WTC11 (cell line): ENCODE measurements at regions not wholly inside any gene's neighbourhood (a gene's known extent, or its start where the extent isn't known, plus 50 kb on each side); places are given as distances from the start of the nearest gene placed in this dataset.

Experiments
- ATAC-seq: fragments of 200-7000 bp; cut with Tn5 transposase; 2 replicates; pipeline ENCODE4 v1.10.0; 2021; ENCODE audit warnings: mild to moderate bottlenecking, moderate library complexity
- CTCF ChIA-PET: fragments of 300-600 bp; sonication (Branson Sonifier 250); formaldehyde crosslinking; loops from one replicate; lab custom pipeline; 2021; ENCODE audit warnings: antibody characterized with exemption; lab: Charles Lee
- POLR2A ChIA-PET: fragments of 350-600 bp; sonication (Branson Sonifier 250); formaldehyde crosslinking; loops from one replicate; lab custom pipeline; 2021; ENCODE audit warnings: antibody characterized with exemption; lab: Charles Lee
- DNase-seq: peaks from one replicate; pipeline ENCODE4 v3.0.0; 2021; ENCODE audit warnings: low spot score
- H3K27ac Mint-ChIP-seq: 2 replicates; pipeline ENCODE4 v1.8.0; 2021; ENCODE audit warnings: mixed read lengths
- H3K27me3 Mint-ChIP-seq: 2 replicates; pipeline ENCODE4 v1.8.0; 2021; ENCODE audit warnings: low read depth, mild to moderate bottlenecking, moderate library complexity, mixed read lengths
- H3K36me3 Mint-ChIP-seq: 2 replicates; pipeline ENCODE4 v1.8.0; 2021; ENCODE audit warnings: mixed read lengths
- H3K4me1 Mint-ChIP-seq: 2 replicates; pipeline ENCODE4 v1.8.0; 2022; ENCODE audit warnings: mixed read lengths
- H3K4me3 Mint-ChIP-seq: 2 replicates; pipeline ENCODE4 v1.8.0; 2021; ENCODE audit warnings: mild to moderate bottlenecking, moderate library complexity, mixed read lengths
- H3K9me3 Mint-ChIP-seq: 2 replicates; pipeline ENCODE4 v1.8.0; 2021; ENCODE audit warnings: mixed read lengths
- NFATC4 ChIP-seq: fragments of 250-450 bp; sonication (Bioruptor Pico); IDR thresholded peaks from 2 replicates; pipeline ENCODE4 v1.9.0; 2021; ENCODE audit warnings: mild to moderate bottlenecking
- RORB ChIP-seq: fragments of 250-450 bp; sonication (Bioruptor Pico); IDR thresholded peaks from 2 replicates; pipeline ENCODE4 v1.9.0; 2021; ENCODE audit warnings: mild to moderate bottlenecking
- SMAD4 ChIP-seq: sonication (generic); formaldehyde crosslinking; IDR thresholded peaks from 2 replicates; pipeline ENCODE4 v1.8.0; 2022; ENCODE audit warnings: mild to moderate bottlenecking, missing genetic modification reagents
- SP1 ChIP-seq: sonication (generic); formaldehyde crosslinking; conservative IDR thresholded peaks from 2 replicates; pipeline ENCODE4 v1.8.1; 2022; ENCODE audit warnings: missing genetic modification reagents
- ZNF317 ChIP-seq: sonication (generic); formaldehyde crosslinking; IDR thresholded peaks from 2 replicates; pipeline ENCODE4 v1.8.1; 2023; ENCODE audit warnings: low read depth, mild to moderate bottlenecking, moderate library complexity, missing genetic modification reagents, borderline replicate concordance
- TF ChIP-seq, protein P1 (sequence below): sonication (generic); formaldehyde crosslinking; IDR thresholded peaks from 2 replicates; pipeline ENCODE4 v1.8.1; 2022; ENCODE audit warnings: mild to moderate bottlenecking, moderate library complexity, missing genetic modification reagents
- TF ChIP-seq, protein P2 (sequence below): sonication (generic); formaldehyde crosslinking; IDR thresholded peaks from 2 replicates; pipeline ENCODE4 v1.8.1; 2022; ENCODE audit warnings: missing genetic modification reagents, borderline replicate concordance
- TF ChIP-seq, protein P3 (sequence below): sonication (generic); formaldehyde crosslinking; IDR thresholded peaks from 2 replicates; pipeline ENCODE4 v1.8.1; 2022; ENCODE audit warnings: low read depth, missing genetic modification reagents, borderline replicate concordance
- TF ChIP-seq, protein P4 (sequence below): fragments of 250-450 bp; sonication (Bioruptor Pico); conservative IDR thresholded peaks from 2 replicates; pipeline ENCODE4 v1.9.0; 2021; ENCODE audit warnings: mild to moderate bottlenecking
- TF ChIP-seq, protein P5 (sequence below): sonication (generic); formaldehyde crosslinking; IDR thresholded peaks from 2 replicates; pipeline ENCODE4 v1.8.1; 2023; ENCODE audit warnings: mild to moderate bottlenecking, missing genetic modification reagents, moderate library complexity
- TF ChIP-seq, protein P6 (sequence below): sonication (generic); formaldehyde crosslinking; IDR thresholded peaks from 2 replicates; pipeline ENCODE4 v1.8.0; 2022; ENCODE audit warnings: missing genetic modification reagents
- TF ChIP-seq, protein P7 (sequence below): sonication (generic); formaldehyde crosslinking; conservative IDR thresholded peaks from 2 replicates; pipeline ENCODE4 v1.8.1; 2023; ENCODE audit warnings: mild to moderate bottlenecking, low read depth, missing genetic modification reagents, moderate library complexity

DNA sequence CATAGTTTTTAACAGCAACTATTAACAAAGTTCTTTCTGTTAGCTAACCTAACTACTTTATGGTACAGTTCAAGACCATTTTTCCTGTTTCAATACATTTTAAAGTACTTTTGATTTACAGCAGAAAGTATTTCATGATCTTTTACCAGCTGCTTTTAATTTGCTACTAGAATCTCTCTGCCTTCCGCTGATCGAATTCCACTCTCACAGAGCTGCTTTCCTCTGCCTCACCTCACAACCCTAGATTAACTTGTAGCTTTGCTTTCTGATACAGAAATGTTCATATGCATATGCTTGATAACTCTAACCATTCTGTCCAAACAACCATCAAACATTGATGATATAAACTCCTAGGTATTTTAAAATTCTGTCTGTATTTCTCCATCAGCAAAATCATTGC is 463.2 kb upstream of the ZEB2 start:
- H3K36me3 Mint-ChIP-seq = peaks cover 24% of the 10 kb centered on the region
- no peak overlapping the region for H3K27ac Mint-ChIP-seq
- peaks cover 30% of the 10 kb centered on the region for H3K9me3 Mint-ChIP-seq
- H3K4me3 Mint-ChIP-seq = no peak overlapping the region
- TF ChIP-seq, protein P1, sequence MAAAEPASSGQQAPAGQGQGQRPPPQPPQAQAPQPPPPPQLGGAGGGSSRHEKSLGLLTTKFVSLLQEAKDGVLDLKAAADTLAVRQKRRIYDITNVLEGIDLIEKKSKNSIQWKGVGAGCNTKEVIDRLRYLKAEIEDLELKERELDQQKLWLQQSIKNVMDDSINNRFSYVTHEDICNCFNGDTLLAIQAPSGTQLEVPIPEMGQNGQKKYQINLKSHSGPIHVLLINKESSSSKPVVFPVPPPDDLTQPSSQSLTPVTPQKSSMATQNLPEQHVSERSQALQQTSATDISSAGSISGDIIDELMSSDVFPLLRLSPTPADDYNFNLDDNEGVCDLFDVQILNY (CRISPR knock-in tag) = no peak
- TF ChIP-seq, protein P2, sequence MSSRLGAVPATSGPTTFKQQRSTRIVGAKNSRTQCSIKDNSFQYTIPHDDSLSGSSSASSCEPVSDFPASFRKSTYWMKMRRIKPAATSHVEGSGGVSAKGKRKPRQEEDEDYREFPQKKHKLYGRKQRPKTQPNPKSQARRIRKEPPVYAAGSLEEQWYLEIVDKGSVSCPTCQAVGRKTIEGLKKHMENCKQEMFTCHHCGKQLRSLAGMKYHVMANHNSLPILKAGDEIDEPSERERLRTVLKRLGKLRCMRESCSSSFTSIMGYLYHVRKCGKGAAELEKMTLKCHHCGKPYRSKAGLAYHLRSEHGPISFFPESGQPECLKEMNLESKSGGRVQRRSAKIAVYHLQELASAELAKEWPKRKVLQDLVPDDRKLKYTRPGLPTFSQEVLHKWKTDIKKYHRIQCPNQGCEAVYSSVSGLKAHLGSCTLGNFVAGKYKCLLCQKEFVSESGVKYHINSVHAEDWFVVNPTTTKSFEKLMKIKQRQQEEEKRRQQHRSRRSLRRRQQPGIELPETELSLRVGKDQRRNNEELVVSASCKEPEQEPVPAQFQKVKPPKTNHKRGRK (CRISPR knock-in tag) = no peak
- no peaks in the 10 kb centered on the region; the same call in 1 of the 2 replicates for H3K27me3 Mint-ChIP-seq
- ChIA-PET POLR2A (no interaction called here), CTCF (no interaction called here)
- DNase-seq = no peak
- H3K4me1 Mint-ChIP-seq = no peaks in the 10 kb centered on the region
- ATAC-seq = no peak

DNA sequence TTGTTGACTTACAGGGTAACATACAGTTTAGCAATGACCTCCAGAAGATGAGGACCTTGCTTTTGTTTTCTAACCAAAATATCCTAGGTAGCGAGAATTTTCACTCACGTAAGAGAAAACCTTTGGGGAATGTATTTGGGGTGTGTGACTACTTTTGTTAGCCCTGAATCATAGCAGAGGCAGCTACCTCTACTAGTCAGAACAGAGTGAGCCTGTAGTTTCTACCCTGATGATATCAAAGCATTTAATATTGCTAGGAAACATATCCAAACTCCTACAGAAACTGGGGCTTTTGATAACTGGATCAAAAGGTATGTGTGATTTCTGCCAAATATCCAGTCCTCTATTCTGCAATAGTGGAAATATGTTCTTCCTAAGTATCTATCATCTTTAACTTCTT is 462.6 kb upstream of the ZEB2 start:
- Mint-ChIP-seq H3K4me3 (no peak overlapping the region), H3K36me3 (peaks cover 24% of the 10 kb centered on the region), H3K27me3 (no peaks in the 10 kb centered on the region; the same call in 1 of the 2 replicates), H3K4me1 (no peaks in the 10 kb centered on the region), H3K9me3 (peaks cover 29% of the 10 kb centered on the region), H3K27ac (no peak overlapping the region)
- POLR2A ChIA-PET = no interaction called here
- DNase-seq = no peak
- TF ChIP-seq SMAD4 = no peak
- no peak for TF ChIP-seq RORB
- TF ChIP-seq, protein P2 (CRISPR knock-in tag) = no peak
- TF ChIP-seq, protein P3, sequence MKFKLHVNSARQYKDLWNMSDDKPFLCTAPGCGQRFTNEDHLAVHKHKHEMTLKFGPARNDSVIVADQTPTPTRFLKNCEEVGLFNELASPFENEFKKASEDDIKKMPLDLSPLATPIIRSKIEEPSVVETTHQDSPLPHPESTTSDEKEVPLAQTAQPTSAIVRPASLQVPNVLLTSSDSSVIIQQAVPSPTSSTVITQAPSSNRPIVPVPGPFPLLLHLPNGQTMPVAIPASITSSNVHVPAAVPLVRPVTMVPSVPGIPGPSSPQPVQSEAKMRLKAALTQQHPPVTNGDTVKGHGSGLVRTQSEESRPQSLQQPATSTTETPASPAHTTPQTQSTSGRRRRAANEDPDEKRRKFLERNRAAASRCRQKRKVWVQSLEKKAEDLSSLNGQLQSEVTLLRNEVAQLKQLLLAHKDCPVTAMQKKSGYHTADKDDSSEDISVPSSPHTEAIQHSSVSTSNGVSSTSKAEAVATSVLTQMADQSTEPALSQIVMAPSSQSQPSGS (CRISPR knock-in tag) = no peak
- TF ChIP-seq, protein P4, sequence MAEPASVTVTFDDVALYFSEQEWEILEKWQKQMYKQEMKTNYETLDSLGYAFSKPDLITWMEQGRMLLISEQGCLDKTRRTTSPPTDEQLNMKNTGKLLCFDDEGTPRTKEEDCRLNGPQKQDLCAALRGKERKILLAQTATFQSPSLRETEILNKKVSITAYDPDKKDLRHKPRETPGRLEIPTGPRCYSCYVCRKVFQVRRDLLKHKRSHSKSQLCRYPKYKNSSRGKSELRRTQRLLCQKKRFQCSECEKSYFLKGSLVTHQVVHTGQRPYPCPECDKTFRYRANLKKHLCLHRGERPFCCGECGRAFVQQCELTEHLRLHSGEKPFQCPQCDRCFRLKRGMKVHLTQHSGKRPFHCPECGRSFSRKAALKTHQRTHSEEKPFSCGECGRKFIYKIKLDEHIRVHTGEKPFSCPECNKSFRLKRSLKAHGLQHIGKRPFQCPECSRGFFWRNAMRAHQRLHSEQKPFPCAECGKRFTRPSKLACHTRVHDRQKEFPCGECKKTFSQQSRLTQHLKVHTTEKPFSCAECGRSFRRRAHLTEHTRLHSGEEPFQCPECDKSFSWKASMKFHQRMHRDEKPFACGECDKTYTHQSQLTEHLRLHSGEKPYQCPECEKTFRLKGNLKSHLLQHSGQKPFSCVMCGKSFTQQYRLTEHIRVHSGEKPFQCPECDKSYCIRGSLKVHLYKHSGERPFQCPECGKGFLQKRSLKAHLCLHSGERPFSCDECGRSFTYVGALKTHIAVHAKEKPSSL = no peak
- no peak for TF ChIP-seq SP1 (CRISPR knock-in tag)
- ATAC-seq = no peak
- CTCF ChIA-PET = no interaction called here

DNA sequence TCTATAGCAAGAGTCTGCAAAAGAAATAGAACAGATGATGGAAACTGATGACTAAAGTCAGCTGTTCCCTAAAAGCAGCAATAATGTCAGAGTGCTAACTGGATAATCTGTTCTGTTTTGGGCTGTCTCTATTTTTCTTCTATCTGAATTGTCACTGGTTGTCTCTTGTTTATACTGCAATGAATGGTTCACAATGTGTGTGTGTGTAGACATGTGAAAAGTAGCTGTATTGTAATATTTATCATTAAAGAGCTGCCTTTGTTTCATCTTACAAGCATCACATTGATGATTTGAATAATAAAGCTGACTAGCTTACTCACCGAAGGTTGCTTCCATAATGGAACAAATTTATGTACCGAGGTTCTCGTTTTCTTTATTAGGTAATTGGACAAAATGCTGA is 456.0 kb upstream of the ZEB2 start:
- H3K27ac Mint-ChIP-seq = no peak overlapping the region

More for the DNA sequence above, 456.0 kb upstream of the ZEB2 start:
- peaks cover 5% of the 10 kb centered on the region for H3K4me1 Mint-ChIP-seq
- DNase-seq (no peak), ATAC-seq (no peak)
- peaks cover 8% of the 10 kb centered on the region for H3K9me3 Mint-ChIP-seq
- TF ChIP-seq, protein P5, sequence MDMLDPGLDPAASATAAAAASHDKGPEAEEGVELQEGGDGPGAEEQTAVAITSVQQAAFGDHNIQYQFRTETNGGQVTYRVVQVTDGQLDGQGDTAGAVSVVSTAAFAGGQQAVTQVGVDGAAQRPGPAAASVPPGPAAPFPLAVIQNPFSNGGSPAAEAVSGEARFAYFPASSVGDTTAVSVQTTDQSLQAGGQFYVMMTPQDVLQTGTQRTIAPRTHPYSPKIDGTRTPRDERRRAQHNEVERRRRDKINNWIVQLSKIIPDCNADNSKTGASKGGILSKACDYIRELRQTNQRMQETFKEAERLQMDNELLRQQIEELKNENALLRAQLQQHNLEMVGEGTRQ (CRISPR knock-in tag) = no peak
- TF ChIP-seq, protein P6, sequence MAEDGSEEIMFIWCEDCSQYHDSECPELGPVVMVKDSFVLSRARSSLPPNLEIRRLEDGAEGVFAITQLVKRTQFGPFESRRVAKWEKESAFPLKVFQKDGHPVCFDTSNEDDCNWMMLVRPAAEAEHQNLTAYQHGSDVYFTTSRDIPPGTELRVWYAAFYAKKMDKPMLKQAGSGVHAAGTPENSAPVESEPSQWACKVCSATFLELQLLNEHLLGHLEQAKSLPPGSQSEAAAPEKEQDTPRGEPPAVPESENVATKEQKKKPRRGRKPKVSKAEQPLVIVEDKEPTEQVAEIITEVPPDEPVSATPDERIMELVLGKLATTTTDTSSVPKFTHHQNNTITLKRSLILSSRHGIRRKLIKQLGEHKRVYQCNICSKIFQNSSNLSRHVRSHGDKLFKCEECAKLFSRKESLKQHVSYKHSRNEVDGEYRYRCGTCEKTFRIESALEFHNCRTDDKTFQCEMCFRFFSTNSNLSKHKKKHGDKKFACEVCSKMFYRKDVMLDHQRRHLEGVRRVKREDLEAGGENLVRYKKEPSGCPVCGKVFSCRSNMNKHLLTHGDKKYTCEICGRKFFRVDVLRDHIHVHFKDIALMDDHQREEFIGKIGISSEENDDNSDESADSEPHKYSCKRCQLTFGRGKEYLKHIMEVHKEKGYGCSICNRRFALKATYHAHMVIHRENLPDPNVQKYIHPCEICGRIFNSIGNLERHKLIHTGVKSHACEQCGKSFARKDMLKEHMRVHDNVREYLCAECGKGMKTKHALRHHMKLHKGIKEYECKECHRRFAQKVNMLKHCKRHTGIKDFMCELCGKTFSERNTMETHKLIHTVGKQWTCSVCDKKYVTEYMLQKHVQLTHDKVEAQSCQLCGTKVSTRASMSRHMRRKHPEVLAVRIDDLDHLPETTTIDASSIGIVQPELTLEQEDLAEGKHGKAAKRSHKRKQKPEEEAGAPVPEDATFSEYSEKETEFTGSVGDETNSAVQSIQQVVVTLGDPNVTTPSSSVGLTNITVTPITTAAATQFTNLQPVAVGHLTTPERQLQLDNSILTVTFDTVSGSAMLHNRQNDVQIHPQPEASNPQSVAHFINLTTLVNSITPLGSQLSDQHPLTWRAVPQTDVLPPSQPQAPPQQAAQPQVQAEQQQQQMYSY = no peak
- TF ChIP-seq NFATC4 (CRISPR knock-in tag) (no peak), SMAD4 (no peak), ZNF317 (CRISPR knock-in tag) (no peak)
- TF ChIP-seq, protein P7, sequence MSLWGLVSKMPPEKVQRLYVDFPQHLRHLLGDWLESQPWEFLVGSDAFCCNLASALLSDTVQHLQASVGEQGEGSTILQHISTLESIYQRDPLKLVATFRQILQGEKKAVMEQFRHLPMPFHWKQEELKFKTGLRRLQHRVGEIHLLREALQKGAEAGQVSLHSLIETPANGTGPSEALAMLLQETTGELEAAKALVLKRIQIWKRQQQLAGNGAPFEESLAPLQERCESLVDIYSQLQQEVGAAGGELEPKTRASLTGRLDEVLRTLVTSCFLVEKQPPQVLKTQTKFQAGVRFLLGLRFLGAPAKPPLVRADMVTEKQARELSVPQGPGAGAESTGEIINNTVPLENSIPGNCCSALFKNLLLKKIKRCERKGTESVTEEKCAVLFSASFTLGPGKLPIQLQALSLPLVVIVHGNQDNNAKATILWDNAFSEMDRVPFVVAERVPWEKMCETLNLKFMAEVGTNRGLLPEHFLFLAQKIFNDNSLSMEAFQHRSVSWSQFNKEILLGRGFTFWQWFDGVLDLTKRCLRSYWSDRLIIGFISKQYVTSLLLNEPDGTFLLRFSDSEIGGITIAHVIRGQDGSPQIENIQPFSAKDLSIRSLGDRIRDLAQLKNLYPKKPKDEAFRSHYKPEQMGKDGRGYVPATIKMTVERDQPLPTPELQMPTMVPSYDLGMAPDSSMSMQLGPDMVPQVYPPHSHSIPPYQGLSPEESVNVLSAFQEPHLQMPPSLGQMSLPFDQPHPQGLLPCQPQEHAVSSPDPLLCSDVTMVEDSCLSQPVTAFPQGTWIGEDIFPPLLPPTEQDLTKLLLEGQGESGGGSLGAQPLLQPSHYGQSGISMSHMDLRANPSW = no peak
- no peak overlapping the region for H3K4me3 Mint-ChIP-seq
- peaks cover 3% of the 10 kb centered on the region for H3K36me3 Mint-ChIP-seq
- CTCF ChIA-PET = no interaction called here
- H3K27me3 Mint-ChIP-seq = no peaks in the 10 kb centered on the region
- POLR2A ChIA-PET = no interaction called here
